Putamen (tissue), 1 donor: ENCODE measurements at regions not wholly inside any gene's neighbourhood (a gene's known extent, or its start where the extent isn't known, plus 50 kb on each side); places are given as distances from the start of the nearest gene placed in this dataset.
"Not testable (repeated sequence)": the region's sequence is repeated elsewhere in the genome, so short reads cannot be mapped to it uniquely, and the experiment has no call there.

Experiments used
- DNase-seq: peaks from one replicate; pipeline ENCODE4 v3.0.0-alpha.2; 2016; ENCODE audit warnings: low spot score

- DNase-seq = no peak
Observed at GRCh38 chr4:12071316-12071715, 642.6 kb upstream of the HS3ST1 start.

GRCh38 chr4:12053966-12054365 is 625.3 kb upstream of the HS3ST1 start:
- no peak for DNase-seq

GRCh38 chr4:12053556-12053955 is 624.9 kb upstream of the HS3ST1 start:
- no peak for DNase-seq

GRCh38 chr4:12050357-12050756 is 621.7 kb upstream of the HS3ST1 start:
- no peak for DNase-seq

- DNase-seq = no peak
Observed at GRCh38 chr4:12042818-12043217, 614.1 kb upstream of the HS3ST1 start.

GRCh38 chr4:12041828-12042227 is 613.1 kb upstream of the HS3ST1 start:
- DNase-seq = no peak

GRCh38 chr4:12036450-12036849 is 607.8 kb upstream of the HS3ST1 start:
- no peak for DNase-seq

- DNase-seq = no peak
Observed at GRCh38 chr4:12028258-12028657, 599.6 kb upstream of the HS3ST1 start.

- DNase-seq = no peak
Observed at GRCh38 chr4:12022409-12022808, 593.7 kb upstream of the HS3ST1 start.

- DNase-seq = no peak
Observed at GRCh38 chr4:12016729-12017128, 588.0 kb upstream of the HS3ST1 start.

- no peak for DNase-seq
Observed at GRCh38 chr4:12005471-12005870, 576.8 kb upstream of the HS3ST1 start.

GRCh38 chr4:11996581-11996980 is 567.9 kb upstream of the HS3ST1 start:
- DNase-seq = not testable (repeated sequence)

- DNase-seq = no peak
Observed at GRCh38 chr4:11976726-11977263, 548.1 kb upstream of the HS3ST1 start.

- no peak for DNase-seq
Observed at GRCh38 chr4:11973270-11973669, 544.6 kb upstream of the HS3ST1 start.

- no peak for DNase-seq
Observed at GRCh38 chr4:11970754-11971153, 542.1 kb upstream of the HS3ST1 start.

GRCh38 chr4:11966782-11967181 is 538.1 kb upstream of the HS3ST1 start:
- no peak for DNase-seq

- DNase-seq = peak; percentile 17
Observed at GRCh38 chr4:11954093-11954492, 525.4 kb upstream of the HS3ST1 start.

GRCh38 chr4:11949355-11949754 is 520.7 kb upstream of the HS3ST1 start:
- no peak for DNase-seq

- not testable (repeated sequence) for DNase-seq
Observed at GRCh38 chr4:11947629-11948028, 518.9 kb upstream of the HS3ST1 start.

- no peak for DNase-seq
Observed at GRCh38 chr4:11937941-11938340, 509.2 kb upstream of the HS3ST1 start.

GRCh38 chr4:11931266-11931820 is 502.6 kb upstream of the HS3ST1 start:
- DNase-seq = no peak

- no peak for DNase-seq
Observed at GRCh38 chr4:11929080-11929479, 500.4 kb upstream of the HS3ST1 start.

- DNase-seq = no peak
Observed at GRCh38 chr4:11919316-11919715, 490.6 kb upstream of the HS3ST1 start.

- no peak for DNase-seq
Observed at GRCh38 chr4:11914406-11914805, 485.7 kb upstream of the HS3ST1 start.
